SK-N-SH treated with all-trans-retinoic acid at 6 μM for 48 hours (cell line): ENCODE measurements at regions not wholly inside any gene's neighbourhood (a gene's known extent, or its start where the extent isn't known, plus 50 kb on each side); places are given as distances from the start of the nearest gene placed in this dataset.

ENCODE experiments used
- ARNTL ChIP-seq: fragments of 450-650 bp; formaldehyde crosslinking; IDR thresholded peaks from 2 replicates; pipeline ENCODE4 v1.5.0; 2020; ENCODE audit warnings: low read depth, mild to moderate bottlenecking, moderate library complexity, borderline replicate concordance
- CSDC2 ChIP-seq: fragments of 250-450 bp; sonication (Bioruptor Pico); IDR thresholded peaks from 2 replicates; pipeline ENCODE4 v1.5.0; 2020; ENCODE audit warnings: mild to moderate bottlenecking, moderate library complexity
- ISL1 ChIP-seq: fragments of 250-450 bp; sonication (Bioruptor Pico); IDR thresholded peaks from 2 replicates; pipeline ENCODE4 v2.1.2; 2022; ENCODE audit warnings: mild to moderate bottlenecking, moderate library complexity
- PPARA ChIP-seq: fragments of 250-450 bp; sonication (Bioruptor Pico); IDR thresholded peaks from 2 replicates; pipeline ENCODE4 v1.5.0; 2020; ENCODE audit warnings: mild to moderate bottlenecking, borderline replicate concordance
- RARB ChIP-seq: fragments of 250-450 bp; sonication (Bioruptor Pico); IDR thresholded peaks from 2 replicates; pipeline ENCODE4 v1.8.0; 2021; ENCODE audit warnings: mild to moderate bottlenecking, moderate library complexity
- SNAI2 ChIP-seq: fragments of 250-450 bp; sonication (Bioruptor Pico); IDR thresholded peaks from 2 replicates; pipeline ENCODE4 v1.5.0; 2020; ENCODE audit warnings: mild to moderate bottlenecking, moderate library complexity
- TOX ChIP-seq: fragments of 250-450 bp; sonication (Bioruptor Pico); IDR thresholded peaks from 2 replicates; pipeline ENCODE4 v1.8.0; 2021; ENCODE audit warnings: mild to moderate bottlenecking, moderate library complexity, borderline replicate concordance
- ZFP3 ChIP-seq: fragments of 250-450 bp; sonication (Bioruptor Pico); IDR thresholded peaks from 2 replicates; pipeline ENCODE4 v1.5.0; 2020; ENCODE audit warnings: mild to moderate bottlenecking, moderate library complexity
- ZNF565 ChIP-seq: fragments of 450-650 bp; formaldehyde crosslinking; conservative IDR thresholded peaks from 2 replicates; pipeline ENCODE4 v1.5.0; 2020; ENCODE audit warnings: low read depth, mild to moderate bottlenecking, moderate library complexity
- TF ChIP-seq, protein P1 (sequence below): fragments of 250-450 bp; sonication (Bioruptor Pico); IDR thresholded peaks from 2 replicates; pipeline ENCODE4 v1.8.0; 2020; ENCODE audit warnings: mild to moderate bottlenecking, moderate library complexity, borderline replicate concordance
- TF ChIP-seq, protein P2 (sequence below): fragments of 250-450 bp; sonication (Bioruptor Pico); IDR thresholded peaks from 2 replicates; pipeline ENCODE4 v1.5.1; 2020; ENCODE audit warnings: low read depth, mild to moderate bottlenecking, moderate library complexity

DNA sequence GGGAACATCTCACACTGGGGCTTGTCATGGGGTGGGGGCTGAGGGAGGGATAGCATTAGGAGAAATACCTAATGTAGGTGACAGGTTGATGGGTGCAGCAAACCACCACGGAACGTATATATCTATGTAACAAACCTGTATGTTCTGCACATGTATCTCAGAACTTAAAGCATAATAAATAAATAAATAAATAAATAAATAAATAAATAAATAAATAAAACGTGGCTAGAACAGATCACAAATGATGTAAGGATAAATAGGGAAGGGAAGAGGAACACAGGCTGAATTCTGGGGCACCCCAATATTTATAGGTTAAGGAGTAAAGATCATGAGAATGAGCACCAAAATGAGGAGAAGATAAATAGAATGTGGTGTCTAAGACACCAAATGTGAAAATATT, 592.2 kb downstream of the AMY1C start:
- TF ChIP-seq RARB (CRISPR knock-in tag): no peak
- no peak for TF ChIP-seq PPARA
- TF ChIP-seq, protein P1, sequence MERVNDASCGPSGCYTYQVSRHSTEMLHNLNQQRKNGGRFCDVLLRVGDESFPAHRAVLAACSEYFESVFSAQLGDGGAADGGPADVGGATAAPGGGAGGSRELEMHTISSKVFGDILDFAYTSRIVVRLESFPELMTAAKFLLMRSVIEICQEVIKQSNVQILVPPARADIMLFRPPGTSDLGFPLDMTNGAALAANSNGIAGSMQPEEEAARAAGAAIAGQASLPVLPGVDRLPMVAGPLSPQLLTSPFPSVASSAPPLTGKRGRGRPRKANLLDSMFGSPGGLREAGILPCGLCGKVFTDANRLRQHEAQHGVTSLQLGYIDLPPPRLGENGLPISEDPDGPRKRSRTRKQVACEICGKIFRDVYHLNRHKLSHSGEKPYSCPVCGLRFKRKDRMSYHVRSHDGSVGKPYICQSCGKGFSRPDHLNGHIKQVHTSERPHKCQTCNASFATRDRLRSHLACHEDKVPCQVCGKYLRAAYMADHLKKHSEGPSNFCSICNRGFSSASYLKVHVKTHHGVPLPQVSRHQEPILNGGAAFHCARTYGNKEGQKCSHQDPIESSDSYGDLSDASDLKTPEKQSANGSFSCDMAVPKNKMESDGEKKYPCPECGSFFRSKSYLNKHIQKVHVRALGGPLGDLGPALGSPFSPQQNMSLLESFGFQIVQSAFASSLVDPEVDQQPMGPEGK: no peak
- no peak for TF ChIP-seq ZFP3 (CRISPR knock-in tag)
- TF ChIP-seq SNAI2 (CRISPR knock-in tag): no peak
- TF ChIP-seq CSDC2 (CRISPR knock-in tag): no peak
- no peak for TF ChIP-seq TOX (CRISPR knock-in tag)
- no peak for TF ChIP-seq ISL1 (CRISPR knock-in tag)
- TF ChIP-seq ARNTL: no peak
- no peak for TF ChIP-seq ZNF565 (CRISPR knock-in tag)
- TF ChIP-seq, protein P2, sequence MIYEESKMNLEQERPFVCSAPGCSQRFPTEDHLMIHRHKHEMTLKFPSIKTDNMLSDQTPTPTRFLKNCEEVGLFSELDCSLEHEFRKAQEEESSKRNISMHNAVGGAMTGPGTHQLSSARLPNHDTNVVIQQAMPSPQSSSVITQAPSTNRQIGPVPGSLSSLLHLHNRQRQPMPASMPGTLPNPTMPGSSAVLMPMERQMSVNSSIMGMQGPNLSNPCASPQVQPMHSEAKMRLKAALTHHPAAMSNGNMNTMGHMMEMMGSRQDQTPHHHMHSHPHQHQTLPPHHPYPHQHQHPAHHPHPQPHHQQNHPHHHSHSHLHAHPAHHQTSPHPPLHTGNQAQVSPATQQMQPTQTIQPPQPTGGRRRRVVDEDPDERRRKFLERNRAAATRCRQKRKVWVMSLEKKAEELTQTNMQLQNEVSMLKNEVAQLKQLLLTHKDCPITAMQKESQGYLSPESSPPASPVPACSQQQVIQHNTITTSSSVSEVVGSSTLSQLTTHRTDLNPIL (CRISPR knock-in tag): no peak
